Testis (tissue), 2 donors: ENCODE measurements at regions not wholly inside any gene's neighbourhood (a gene's known extent, or its start where the extent isn't known, plus 50 kb on each side); places are given as distances from the start of the nearest gene placed in this dataset.

Source experiments
- POLR2A ChIP-seq: fragments of 450-650 bp; IDR thresholded peaks from one replicate; pipeline ENCODE4 v1.6.1; 2017; ENCODE audit warnings: antibody characterized with exemption, mild to moderate bottlenecking, moderate library complexity
- TF ChIP-seq, protein P1 (sequence below), 3 experiments: fragments of 450-650 bp in 2 of 3; fragments of 200-600 bp in 1 of 3; sonication (generic) in 1 of 3; IDR thresholded peaks; one replicate each; pipeline ENCODE4 v1.5.1; 2016 to 2019; ENCODE audit warnings: antibody characterized with exemption in 3 of 3, mild to moderate bottlenecking in 2 of 3, moderate library complexity in 1 of 3

DNA sequence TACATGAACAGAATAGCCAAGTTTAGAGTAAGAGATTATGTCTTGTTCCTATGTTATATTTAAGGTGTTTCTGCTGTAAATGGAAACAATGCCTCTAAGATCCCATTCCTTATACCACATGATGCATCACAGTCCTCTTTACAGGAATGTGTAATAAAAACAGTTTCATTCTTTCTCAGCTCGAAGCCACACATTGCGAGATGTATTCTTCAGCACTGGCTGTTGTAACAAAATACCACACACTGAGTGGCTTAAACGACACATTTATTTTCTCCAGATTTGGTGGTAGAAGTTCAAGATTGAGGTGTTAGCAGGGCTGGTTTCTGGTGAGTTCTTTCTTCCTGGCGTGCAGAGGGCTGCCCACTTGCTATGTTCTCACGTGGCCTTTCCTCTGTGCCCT is 246.2 kb downstream of the SOCS6 start:
- TF ChIP-seq, protein P1, sequence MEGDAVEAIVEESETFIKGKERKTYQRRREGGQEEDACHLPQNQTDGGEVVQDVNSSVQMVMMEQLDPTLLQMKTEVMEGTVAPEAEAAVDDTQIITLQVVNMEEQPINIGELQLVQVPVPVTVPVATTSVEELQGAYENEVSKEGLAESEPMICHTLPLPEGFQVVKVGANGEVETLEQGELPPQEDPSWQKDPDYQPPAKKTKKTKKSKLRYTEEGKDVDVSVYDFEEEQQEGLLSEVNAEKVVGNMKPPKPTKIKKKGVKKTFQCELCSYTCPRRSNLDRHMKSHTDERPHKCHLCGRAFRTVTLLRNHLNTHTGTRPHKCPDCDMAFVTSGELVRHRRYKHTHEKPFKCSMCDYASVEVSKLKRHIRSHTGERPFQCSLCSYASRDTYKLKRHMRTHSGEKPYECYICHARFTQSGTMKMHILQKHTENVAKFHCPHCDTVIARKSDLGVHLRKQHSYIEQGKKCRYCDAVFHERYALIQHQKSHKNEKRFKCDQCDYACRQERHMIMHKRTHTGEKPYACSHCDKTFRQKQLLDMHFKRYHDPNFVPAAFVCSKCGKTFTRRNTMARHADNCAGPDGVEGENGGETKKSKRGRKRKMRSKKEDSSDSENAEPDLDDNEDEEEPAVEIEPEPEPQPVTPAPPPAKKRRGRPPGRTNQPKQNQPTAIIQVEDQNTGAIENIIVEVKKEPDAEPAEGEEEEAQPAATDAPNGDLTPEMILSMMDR (IDR thresholded peaks at IDR 0.05), result no peak
- no peak for TF ChIP-seq POLR2A
